ENCODE measurements at regions not wholly inside any gene's neighbourhood (a gene's known extent, or its start where the extent isn't known, plus 50 kb on each side); places are given as distances from the start of the nearest gene placed in this dataset.

- TF ChIP-seq CHD7 (IDR thresholded peaks at IDR 0.05; ENCODE audit: insufficient replicate concordance, low read length) = no peak
- TF ChIP-seq TAF1 (IDR thresholded peaks at IDR 0.05; ENCODE audit: low read depth, low read length) = no peak
- TF ChIP-seq CEBPB (IDR thresholded peaks at IDR 0.05; ENCODE audit: low read depth, low read length) = no peak
- no peak for TF ChIP-seq ZNF274 (IDR thresholded peaks at IDR 0.05; ENCODE audit: borderline replicate concordance, extremely low read depth, low read length)
- no peak for TF ChIP-seq TEAD4 (IDR thresholded peaks at IDR 0.05; ENCODE audit: low read depth, low read length)
- no peak for TF ChIP-seq SIRT6 (IDR thresholded peaks at IDR 0.05; ENCODE audit: low read length)
- no peak for TF ChIP-seq BRCA1 (IDR thresholded peaks at IDR 0.05; ENCODE audit: low read depth, low read length)
- no peak for TF ChIP-seq CHD1 (IDR thresholded peaks at IDR 0.05; ENCODE audit: low read depth, low read length)
- no peak for TF ChIP-seq CTBP2 (IDR thresholded peaks at IDR 0.05; ENCODE audit: borderline replicate concordance, insufficient read depth, insufficient read length, low read length)
- no peak for TF ChIP-seq TCF12 (IDR thresholded peaks at IDR 0.05; ENCODE audit: low read depth, low read length)
- TF ChIP-seq GABPA (IDR thresholded peaks at IDR 0.05; ENCODE audit: borderline replicate concordance, insufficient read depth, low read length) = no peak
- TF ChIP-seq KDM1A (IDR thresholded peaks at IDR 0.05; ENCODE audit: borderline replicate concordance, low read length) = no peak
- TF ChIP-seq RXRA (IDR thresholded peaks at IDR 0.05; ENCODE audit: insufficient read depth, low read depth, low read length) = no peak
- no peak for TF ChIP-seq TAF7 (optimal IDR thresholded peaks at IDR 0.05; ENCODE audit: borderline replicate concordance, low read depth, low read length)
Observed at GRCh38 chr6:98601716-98602115, 232.7 kb upstream of the POU3F2 start (continued).
